ENCODE measurements at regions not wholly inside any gene's neighbourhood (a gene's known extent, or its start where the extent isn't known, plus 50 kb on each side); places are given as distances from the start of the nearest gene placed in this dataset.

- DNase-seq = no peak
Measured at GRCh38 chr6:104173668-104174067, 686.1 kb downstream of the HACE1 start.

GRCh38 chr6:104170401-104170800 is 689.3 kb downstream of the HACE1 start:
- no peak for DNase-seq

- DNase-seq = no peak
Measured at GRCh38 chr6:104166055-104166668, 693.6 kb downstream of the HACE1 start.

- DNase-seq = no peak
Measured at GRCh38 chr6:104162036-104162669, 697.6 kb downstream of the HACE1 start.

- DNase-seq = no peak
Measured at GRCh38 chr6:104159045-104159618, 700.6 kb downstream of the HACE1 start.

- no peak for DNase-seq
Measured at GRCh38 chr6:104143757-104144156, 716.0 kb downstream of the HACE1 start.

- DNase-seq = no peak
Measured at GRCh38 chr6:104134876-104135275, 724.8 kb downstream of the HACE1 start.

GRCh38 chr6:104130343-104130742 is 729.4 kb downstream of the HACE1 start:
- no peak for DNase-seq

GRCh38 chr6:104126315-104127005 is 733.3 kb downstream of the HACE1 start:
- no peak for DNase-seq

GRCh38 chr6:104123227-104123626 is 736.5 kb downstream of the HACE1 start:
- no peak for DNase-seq

- no peak for DNase-seq
Measured at GRCh38 chr6:104118274-104118673, 741.4 kb downstream of the HACE1 start.

GRCh38 chr6:104109806-104110205 is 749.9 kb downstream of the HACE1 start:
- DNase-seq = no peak

GRCh38 chr6:104108634-104109033 is 751.1 kb downstream of the HACE1 start:
- DNase-seq = no peak

GRCh38 chr6:104095661-104096416 is 763.9 kb downstream of the HACE1 start:
- DNase-seq = no peak

GRCh38 chr6:104087765-104088164 is 772.0 kb downstream of the HACE1 start:
- DNase-seq = no peak

GRCh38 chr6:104068281-104068680 is 791.4 kb downstream of the HACE1 start:
- DNase-seq = no peak

- no peak for DNase-seq
Measured at GRCh38 chr6:104064876-104065275, 794.8 kb downstream of the HACE1 start.

- DNase-seq = no peak
Measured at GRCh38 chr6:104050455-104050854, 809.3 kb downstream of the HACE1 start.

GRCh38 chr6:104046426-104046825 is 813.3 kb downstream of the HACE1 start:
- no peak for DNase-seq

- no peak for DNase-seq
Measured at GRCh38 chr6:104031346-104031745, 828.4 kb downstream of the HACE1 start.

GRCh38 chr6:104022126-104022525 is 837.6 kb downstream of the HACE1 start:
- no peak for DNase-seq

GRCh38 chr6:104019075-104019753 is 840.5 kb downstream of the HACE1 start:
- DNase-seq = no peak

All from SIG-M5 (cell line).